Endothelial cell of hepatic sinusoid (primary cell): ENCODE measurements at regions not wholly inside any gene's neighbourhood (a gene's known extent, or its start where the extent isn't known, plus 50 kb on each side); places are given as distances from the start of the nearest gene placed in this dataset.

Experiments
- in situ Hi-C: cut with HindIII; loops from 2 replicates; pipeline ENCODE4 v1.10.0; 2017; ENCODE audit warnings: low sequenced_read_pairs

GRCh38 chr1:163013826-163014600, 55.1 kb upstream of the RGS4 start:
- in situ Hi-C loops: no loop called here

GRCh38 chr1:163006051-163006834, 62.9 kb upstream of the RGS4 start:
- in situ Hi-C loops: no loop called here

DNA sequence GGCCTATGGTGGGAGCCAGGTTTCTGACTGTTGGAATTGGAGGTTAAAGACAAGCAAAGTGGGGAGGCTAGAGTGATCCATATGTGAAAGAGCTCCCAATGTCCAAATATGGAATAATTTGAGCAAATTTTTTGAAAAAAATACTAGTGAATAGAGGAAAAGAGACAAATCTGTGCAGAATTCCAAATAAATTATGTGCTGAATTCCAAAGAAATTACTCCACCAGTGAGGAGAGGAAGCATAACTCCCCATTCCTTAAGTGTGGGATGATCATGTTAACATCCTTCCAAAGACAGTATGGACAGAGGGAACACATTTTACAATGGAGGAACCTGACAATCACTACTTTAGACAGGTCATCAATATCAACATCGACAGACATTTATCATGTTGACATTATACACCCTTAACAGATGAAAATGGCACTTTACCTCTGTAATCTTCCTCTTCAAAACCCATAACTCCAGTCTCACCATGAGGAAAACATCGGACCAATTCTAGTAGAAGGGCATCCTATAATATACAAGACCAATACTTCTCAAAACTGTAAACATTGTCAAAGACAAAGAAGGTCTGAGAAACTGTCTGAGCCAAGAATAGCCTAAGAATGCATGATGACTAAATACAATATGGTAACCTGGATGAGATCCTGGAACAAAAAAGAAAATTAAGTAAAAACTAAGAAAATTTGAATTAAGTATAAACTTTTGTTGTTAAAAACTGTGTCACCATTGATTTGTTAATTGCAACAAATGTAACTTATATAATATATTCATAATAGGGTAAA, 71.5 kb upstream of the RGS4 start:
- in situ Hi-C loops: no loop called here

GRCh38 chr1:162996261-162996660, 72.9 kb upstream of the RGS4 start:
- in situ Hi-C loops: no loop called here

GRCh38 chr1:162994921-162995320, 74.2 kb upstream of the RGS4 start:
- in situ Hi-C loops: no loop called here

DNA sequence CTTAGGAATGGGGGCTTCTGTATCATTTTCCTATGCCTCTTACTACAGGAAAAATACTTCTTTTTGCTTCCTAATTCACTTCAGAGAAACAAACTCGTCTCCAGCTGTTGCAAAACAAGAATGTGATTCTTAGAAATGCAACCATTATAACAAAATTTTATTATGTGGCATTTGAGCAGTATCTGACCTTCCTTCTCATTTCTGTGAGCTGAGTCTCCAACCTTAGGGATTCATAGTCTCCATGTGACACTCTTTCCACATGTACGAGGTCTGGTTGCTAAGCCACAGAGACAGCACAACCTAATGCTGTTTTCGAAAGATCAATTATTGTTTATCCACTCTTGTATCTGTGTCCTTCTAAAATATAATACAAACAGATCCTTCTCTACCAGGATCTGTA, 75.3 kb upstream of the RGS4 start:
- in situ Hi-C loops: no loop called here

GRCh38 chr1:162992945-162993344, 76.2 kb upstream of the RGS4 start:
- in situ Hi-C loops: no loop called here

DNA sequence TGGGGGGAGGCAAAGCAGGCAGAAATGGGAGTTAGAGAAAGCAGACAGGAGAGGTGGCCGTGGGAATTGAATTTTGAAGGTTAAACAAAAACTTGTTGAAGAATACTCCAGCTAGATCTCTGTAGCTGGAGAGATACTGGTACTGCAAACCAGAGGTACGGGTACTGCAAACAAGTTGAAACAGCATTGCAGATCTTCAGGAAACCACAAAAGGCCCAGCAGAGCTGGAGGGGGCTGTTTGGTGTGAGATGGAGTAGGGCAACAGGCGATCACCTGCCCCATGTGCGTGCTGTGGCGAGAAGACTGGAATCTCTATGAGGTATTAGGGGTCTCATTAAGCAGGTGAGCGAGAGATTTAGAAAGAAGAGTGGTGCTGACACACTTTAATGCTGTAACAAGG, 77.7 kb upstream of the RGS4 start:
- in situ Hi-C loops: no loop called here

DNA sequence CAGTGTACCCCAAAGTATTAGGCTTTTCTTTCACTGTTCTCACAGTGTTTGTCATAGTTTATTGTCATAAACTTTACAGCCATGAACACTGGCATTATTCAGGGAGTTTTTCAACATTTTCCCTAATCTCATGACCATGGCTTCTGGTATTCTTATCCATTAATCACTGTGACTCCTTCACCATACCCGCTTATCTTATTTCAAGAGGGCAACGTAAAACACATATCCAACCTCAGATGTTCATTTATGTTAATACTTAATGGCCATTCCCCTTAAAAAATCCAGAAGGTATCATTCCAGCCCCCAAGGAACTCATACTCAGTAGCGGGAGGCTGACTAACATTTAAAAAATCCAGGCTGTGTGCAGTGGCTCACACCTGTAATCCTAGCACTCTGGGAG, 78.5 kb upstream of the RGS4 start:
- in situ Hi-C loops: no loop called here

DNA sequence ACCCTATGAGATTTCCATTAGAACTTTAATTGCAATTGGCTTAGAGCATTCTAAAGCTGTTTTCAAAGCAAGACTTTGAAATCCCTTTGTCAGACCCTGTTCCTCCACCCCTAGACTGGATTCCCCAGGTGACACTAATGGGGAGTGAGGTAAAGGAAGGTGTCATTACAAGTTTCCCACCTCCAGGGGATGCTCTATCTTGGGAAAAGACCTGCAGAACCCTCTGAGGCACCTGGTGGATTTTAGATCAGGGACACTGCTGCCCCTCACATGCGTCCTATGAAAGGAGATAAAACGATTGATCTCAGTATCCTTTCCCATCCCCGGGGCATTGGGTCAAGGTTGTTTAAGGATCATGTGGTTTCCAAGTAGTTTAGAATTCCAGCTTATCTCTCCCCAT, 80.3 kb upstream of the RGS4 start:
- in situ Hi-C loops: loop anchor here (5.0 kb wide), 1 partner anchor 47 kb away; no protein-coding TSS in a partner anchor

- in situ Hi-C loops: loop anchor here (5.0 kb wide), 1 partner anchor 46 kb away; no protein-coding TSS in a partner anchor
Observed at GRCh38 chr1:162987866-162988265, 81.3 kb upstream of the RGS4 start.

DNA sequence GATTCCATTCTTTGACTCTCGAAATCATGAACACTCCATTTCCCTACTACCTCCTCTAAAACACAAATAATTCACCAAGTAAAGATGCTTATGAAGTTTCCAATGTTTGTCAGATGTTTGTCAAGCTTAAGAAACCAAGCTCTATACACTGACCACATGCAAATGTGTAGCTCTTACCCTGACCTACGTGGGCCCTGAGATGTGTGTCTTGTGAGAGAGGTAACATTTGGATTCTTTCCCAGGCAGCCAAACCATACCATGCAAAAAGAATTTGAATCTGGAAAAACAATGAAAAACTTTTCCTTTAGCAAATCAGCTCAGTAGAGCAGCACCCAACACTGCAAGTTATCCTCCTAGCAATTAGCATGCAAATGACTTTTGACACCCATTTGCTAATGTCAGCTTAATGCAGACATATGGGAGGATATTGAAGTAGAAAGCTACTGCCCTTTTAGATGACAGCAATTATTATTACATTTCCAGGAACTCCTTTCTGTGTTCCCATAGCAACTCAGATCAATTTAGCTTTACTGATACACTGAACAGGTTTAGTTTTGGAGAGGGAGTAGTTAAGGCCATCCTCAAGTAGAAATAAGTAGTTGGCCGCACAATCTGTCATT, 83.2 kb upstream of the RGS4 start:
- in situ Hi-C loops: loop anchor here (5.0 kb wide), 1 partner anchor 44 kb away; no protein-coding TSS in a partner anchor

GRCh38 chr1:162984699-162985098, 84.5 kb upstream of the RGS4 start:
- in situ Hi-C loops: loop anchor here (5.0 kb wide), 1 partner anchor 42 kb away; no protein-coding TSS in a partner anchor

- in situ Hi-C loops: no loop called here
Observed at GRCh38 chr1:162983671-162984425, 85.3 kb upstream of the RGS4 start.

- in situ Hi-C loops: no loop called here
Observed at GRCh38 chr1:162982364-162982763, 86.8 kb upstream of the RGS4 start.

GRCh38 chr1:162977944-162978568, 91.1 kb upstream of the RGS4 start:
- in situ Hi-C loops: no loop called here

DNA sequence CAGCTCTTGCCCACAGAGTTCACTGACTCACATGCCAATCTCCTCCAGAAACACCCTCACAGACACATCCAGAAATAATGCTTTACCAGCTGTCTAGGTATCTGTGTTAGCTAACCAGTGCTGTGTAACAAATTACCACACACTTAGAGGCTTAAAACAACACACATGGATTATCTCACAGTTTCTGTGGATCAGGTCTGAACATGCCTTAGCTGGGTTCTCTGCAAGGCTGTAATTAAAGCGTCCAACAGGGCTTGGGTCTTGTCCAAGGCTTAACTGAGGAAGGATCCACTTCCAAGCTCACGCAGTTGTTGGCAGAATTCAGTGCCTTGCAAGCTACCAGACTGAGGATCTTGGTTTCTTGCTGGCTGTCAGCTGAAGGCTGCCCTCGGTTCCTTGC, 92.5 kb upstream of the RGS4 start:
- in situ Hi-C loops: no loop called here

- in situ Hi-C loops: no loop called here
Observed at GRCh38 chr1:162974810-162975209, 94.4 kb upstream of the RGS4 start.

- in situ Hi-C loops: no loop called here
Observed at GRCh38 chr1:162973381-162973795, 95.8 kb upstream of the RGS4 start.

DNA sequence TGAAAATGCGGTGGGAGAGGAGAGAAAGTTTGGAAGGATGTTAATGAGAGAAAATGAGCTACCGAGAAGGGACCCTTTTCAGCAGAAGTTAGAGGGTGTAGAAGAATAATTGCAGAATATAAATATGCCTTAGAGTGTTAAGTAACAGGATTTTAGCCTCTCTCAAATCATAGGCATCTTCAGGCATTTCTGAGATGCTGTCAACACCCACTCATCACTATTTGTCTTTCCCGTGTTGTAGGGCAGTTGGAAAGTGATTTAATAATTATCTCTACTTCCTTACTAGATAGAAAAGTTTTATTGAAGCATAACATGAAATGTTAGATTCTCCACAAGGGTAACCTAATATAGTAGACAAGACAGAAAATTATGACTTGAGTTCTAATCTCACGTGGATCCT, 96.4 kb upstream of the RGS4 start:
- in situ Hi-C loops: no loop called here
